Neutrophil (primary cell): ENCODE measurements at regions not wholly inside any gene's neighbourhood (a gene's known extent, or its start where the extent isn't known, plus 50 kb on each side); places are given as distances from the start of the nearest gene placed in this dataset.

Experiments
- H3K27ac ChIP-seq: fragments of 200-600 bp; sonication (generic); 2 replicates; pipeline ENCODE4 v1.5.1; 2016; ENCODE audit warnings: mild to moderate bottlenecking, moderate library complexity
- H3K27me3 ChIP-seq: fragments of 200-600 bp; sonication (generic); 2 replicates; pipeline ENCODE4 v1.6.0; 2016; ENCODE audit warnings: mild to moderate bottlenecking
- H3K36me3 ChIP-seq: fragments of 200-600 bp; sonication (generic); 2 replicates; pipeline ENCODE4 v1.5.1; 2017
- H3K4me1 ChIP-seq, 2 experiments: fragments of 200-600 bp in 1 of 2; sonication (generic) in 1 of 2; 1 replicate in 1 of 2; 2 replicates in 1 of 2; pipeline versions ENCODE4 v1.5.1 to v1.6.1; 2013 to 2016; ENCODE audit warnings: low read depth in 1 of 2, low read length in 1 of 2, mild to moderate bottlenecking in 1 of 2, moderate library complexity in 1 of 2; ENCODE audit not compliant: control insufficient read depth in 1 of 2, insufficient read depth in 1 of 2
- H3K4me3 ChIP-seq, 2 experiments: fragments of 200-600 bp in 1 of 2; sonication (generic) in 1 of 2; 1 replicate in 1 of 2; 2 replicates in 1 of 2; pipeline ENCODE4 v1.5.1; 2013 to 2016; ENCODE audit warnings: low read depth in 1 of 2, low read length in 1 of 2, mild to moderate bottlenecking in 1 of 2, moderate library complexity in 1 of 2
- H3K9me3 ChIP-seq: fragments of 200-600 bp; sonication (generic); 2 replicates; pipeline ENCODE4 v1.5.1; 2016
- TF ChIP-seq, protein P1 (sequence below): fragments of 200-600 bp; sonication (generic); IDR thresholded peaks from 2 replicates; pipeline ENCODE4 v1.5.1; 2016; ENCODE audit warnings: antibody characterized with exemption

DNA sequence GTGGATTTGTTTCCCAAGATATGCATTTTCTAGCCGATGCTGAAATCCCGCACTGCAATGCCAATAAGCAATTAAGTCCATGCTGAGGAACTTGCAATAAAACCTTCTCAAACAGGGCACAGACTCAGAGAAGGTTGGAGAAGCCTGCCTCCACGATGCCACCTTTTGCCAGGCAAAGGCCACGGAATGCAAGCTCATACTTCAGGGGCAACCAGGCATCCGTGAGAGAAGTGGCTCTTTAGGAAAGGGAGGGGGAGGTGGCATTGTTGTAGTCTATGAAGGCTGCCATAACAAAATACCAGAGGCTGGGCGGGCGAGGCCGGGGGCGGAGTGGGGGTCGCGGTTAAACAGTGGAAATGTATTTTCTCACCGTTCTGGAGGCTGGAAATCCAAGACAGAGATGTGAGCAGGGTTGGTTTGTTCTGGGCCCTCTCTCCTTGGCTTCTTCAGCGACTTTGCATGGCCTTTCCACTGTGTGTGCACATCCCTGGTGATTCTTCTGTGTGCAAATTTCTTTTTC, 689.5 kb downstream of the VRK1 start:
- H3K4me3 ChIP-seq: no peak overlapping the region
- H3K4me1 ChIP-seq: no peaks in the 10 kb centered on the region
- no peaks in the 10 kb centered on the region for H3K36me3 ChIP-seq
- TF ChIP-seq, protein P1, sequence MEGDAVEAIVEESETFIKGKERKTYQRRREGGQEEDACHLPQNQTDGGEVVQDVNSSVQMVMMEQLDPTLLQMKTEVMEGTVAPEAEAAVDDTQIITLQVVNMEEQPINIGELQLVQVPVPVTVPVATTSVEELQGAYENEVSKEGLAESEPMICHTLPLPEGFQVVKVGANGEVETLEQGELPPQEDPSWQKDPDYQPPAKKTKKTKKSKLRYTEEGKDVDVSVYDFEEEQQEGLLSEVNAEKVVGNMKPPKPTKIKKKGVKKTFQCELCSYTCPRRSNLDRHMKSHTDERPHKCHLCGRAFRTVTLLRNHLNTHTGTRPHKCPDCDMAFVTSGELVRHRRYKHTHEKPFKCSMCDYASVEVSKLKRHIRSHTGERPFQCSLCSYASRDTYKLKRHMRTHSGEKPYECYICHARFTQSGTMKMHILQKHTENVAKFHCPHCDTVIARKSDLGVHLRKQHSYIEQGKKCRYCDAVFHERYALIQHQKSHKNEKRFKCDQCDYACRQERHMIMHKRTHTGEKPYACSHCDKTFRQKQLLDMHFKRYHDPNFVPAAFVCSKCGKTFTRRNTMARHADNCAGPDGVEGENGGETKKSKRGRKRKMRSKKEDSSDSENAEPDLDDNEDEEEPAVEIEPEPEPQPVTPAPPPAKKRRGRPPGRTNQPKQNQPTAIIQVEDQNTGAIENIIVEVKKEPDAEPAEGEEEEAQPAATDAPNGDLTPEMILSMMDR: no peak
- no peak overlapping the region for H3K27ac ChIP-seq
- H3K9me3 ChIP-seq: no peaks in the 10 kb centered on the region
- H3K27me3 ChIP-seq: no peaks in the 10 kb centered on the region

DNA sequence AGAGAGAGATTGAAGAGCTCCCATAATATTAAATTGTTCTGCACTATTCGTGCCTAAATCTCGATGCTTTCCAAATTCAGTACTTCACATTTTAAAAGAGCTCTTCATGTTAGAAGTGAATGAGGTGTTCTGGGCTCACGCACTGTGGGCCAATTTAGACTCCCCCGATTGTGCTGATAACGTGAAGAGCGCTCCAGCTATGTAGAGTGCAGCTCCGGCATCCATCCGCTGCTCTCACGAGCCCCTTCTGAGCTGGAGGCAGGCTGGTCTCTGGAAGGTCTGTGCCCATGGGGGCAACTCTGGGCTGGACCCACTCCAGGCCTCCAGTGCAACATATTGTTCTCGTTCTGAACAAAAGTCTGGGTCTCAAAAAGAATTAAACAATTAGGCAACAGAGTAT, 692.6 kb downstream of the VRK1 start:
- TF ChIP-seq, protein P1: no peak
- H3K4me1 ChIP-seq: no peaks in the 10 kb centered on the region
- no peak overlapping the region for H3K27ac ChIP-seq
- no peaks in the 10 kb centered on the region for H3K27me3 ChIP-seq
- H3K4me3 ChIP-seq: no peak overlapping the region
- H3K9me3 ChIP-seq: no peaks in the 10 kb centered on the region
- H3K36me3 ChIP-seq: no peaks in the 10 kb centered on the region

DNA sequence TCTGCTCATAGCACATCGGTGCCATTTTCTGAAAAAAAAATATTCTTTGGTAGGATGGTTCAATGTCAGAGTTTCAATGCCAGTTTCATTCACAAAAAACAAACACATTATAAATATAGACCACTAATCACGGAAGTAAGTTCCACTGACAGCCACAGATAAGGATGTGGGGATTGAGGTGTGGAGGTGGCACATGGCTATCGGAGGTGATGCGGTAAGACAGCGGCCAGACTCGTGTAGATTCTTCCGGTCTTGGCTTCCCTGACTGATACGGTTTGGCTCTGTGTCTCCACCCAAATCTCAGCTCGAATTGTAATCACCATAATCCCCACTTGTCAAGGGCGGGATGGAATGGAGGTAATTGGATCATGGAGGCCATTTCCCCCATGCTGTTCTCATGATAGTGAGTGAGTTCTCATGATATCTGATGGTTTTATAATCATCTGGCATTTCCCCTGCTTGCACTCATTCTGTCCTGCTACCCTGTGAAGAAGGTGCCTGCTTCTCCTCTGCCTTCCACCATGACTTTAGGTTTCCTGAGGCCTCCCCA, 693.4 kb downstream of the VRK1 start:
- Histone ChIP-seq H3K4me3 (no peak overlapping the region), H3K36me3 (no peaks in the 10 kb centered on the region), H3K27me3 (no peaks in the 10 kb centered on the region), H3K4me1 (no peaks in the 10 kb centered on the region), H3K27ac (no peak overlapping the region), H3K9me3 (no peaks in the 10 kb centered on the region)
- TF ChIP-seq, protein P1: no peak

DNA sequence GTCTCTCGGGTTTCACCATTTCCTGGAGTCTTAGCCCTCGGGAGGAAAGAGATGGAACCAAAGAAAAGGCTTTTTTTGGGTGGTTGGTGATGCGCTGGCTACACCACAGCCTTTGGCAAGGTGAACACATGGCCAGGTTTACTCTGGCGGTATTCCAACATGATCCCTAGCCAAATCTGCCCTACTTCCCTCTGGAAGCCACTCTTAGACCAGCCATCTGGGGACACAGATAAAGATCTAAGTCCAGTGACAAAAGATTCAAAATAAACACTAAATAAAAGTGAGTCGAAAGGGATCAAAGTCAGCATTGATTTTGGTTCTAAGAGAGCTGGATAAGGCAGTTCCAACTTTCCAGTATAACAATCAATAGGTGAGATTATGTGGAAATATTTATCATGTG, 694.5 kb downstream of the VRK1 start:
- TF ChIP-seq, protein P1: no peak
- Histone ChIP-seq H3K27ac (no peak overlapping the region), H3K4me1 (no peaks in the 10 kb centered on the region), H3K9me3 (no peaks in the 10 kb centered on the region), H3K27me3 (no peaks in the 10 kb centered on the region), H3K36me3 (no peaks in the 10 kb centered on the region), H3K4me3 (no peak overlapping the region)

DNA sequence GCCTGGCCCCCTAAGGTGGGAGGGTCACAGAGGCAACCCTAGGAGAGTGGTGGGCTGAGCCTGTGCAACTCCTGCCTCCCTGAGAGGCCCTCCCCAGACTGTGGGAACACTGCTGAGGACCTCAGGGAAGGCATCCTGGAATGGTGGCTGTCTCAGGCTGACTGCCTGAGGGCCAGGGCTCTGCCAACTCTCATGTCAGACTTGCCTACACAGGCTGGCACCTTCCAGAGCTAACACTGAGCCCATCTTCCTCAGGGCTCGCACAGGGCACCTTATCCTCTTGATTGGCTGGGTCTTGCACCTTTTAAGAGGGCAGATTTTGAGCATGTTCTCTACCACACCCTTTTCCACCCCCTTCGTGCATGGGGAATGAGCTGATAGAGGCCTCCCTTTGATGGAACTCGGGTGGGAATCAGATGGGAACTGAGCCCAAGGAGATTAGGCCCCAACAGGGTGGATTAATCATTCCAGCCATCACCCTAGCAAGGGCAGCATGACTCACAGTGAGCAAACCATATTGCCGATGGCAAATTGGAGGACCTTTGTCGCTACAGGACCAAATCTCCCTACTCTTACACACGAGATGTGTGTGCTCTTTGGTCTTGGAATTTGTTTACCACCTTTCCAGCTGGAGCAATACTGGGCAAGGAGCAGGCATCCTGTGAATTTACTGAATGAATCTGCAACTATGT, 702.8 kb downstream of the VRK1 start:
- no peaks in the 10 kb centered on the region for H3K4me1 ChIP-seq
- TF ChIP-seq, protein P1: no peak
- H3K36me3 ChIP-seq: no peaks in the 10 kb centered on the region
- no peaks in the 10 kb centered on the region for H3K27me3 ChIP-seq
- H3K27ac ChIP-seq: no peak overlapping the region
- H3K9me3 ChIP-seq: no peaks in the 10 kb centered on the region
- H3K4me3 ChIP-seq: no peak overlapping the region
